CD4-positive, alpha-beta T cell (primary cell): ENCODE measurements at regions not wholly inside any gene's neighbourhood (a gene's known extent, or its start where the extent isn't known, plus 50 kb on each side); places are given as distances from the start of the nearest gene placed in this dataset.

Experiments used
- ATAC-seq: fragments of 200-7000 bp; cut with Tn5 transposase; one replicate; pipeline ENCODE4 v1.10.0; 2022; ENCODE audit warnings: mild to moderate bottlenecking; ENCODE audit not compliant: poor library complexity
- CTCF ChIA-PET: fragments of 350-600 bp; sonication (Branson Sonifier 250); formaldehyde crosslinking; loops from one replicate; lab custom pipeline; 2021; ENCODE audit warnings: antibody characterized with exemption, inconsistent platforms; lab: Charles Lee
- POLR2A ChIA-PET: fragments of 350-600 bp; sonication (Branson Sonifier 250); formaldehyde crosslinking; loops from one replicate; lab custom pipeline; 2021; ENCODE audit warnings: antibody characterized with exemption, inconsistent platforms; lab: Charles Lee
- DNase-seq, 14 experiments: peaks; one replicate each; pipeline ENCODE4 v3.0.0-alpha.2; 2013 to 2020; ENCODE audit warnings: mixed read lengths in 2 of 14
- H3K27ac ChIP-seq, 2 donors: one replicate each; pipeline versions ENCODE4 v1.5.1 to v1.7.0; 2013; ENCODE audit warnings: low read length in 2 of 2, low read depth in 1 of 2, mild to moderate bottlenecking in 1 of 2
- H3K27me3 ChIP-seq, 2 experiments: 1 replicate in 1 of 2; 2 replicates in 1 of 2; pipeline versions ENCODE4 v1.6.1 to v1.7.0; 2013; ENCODE audit warnings: low read length in 2 of 2, control low read depth in 1 of 2, mild to moderate bottlenecking in 1 of 2, moderate library complexity in 1 of 2; ENCODE audit not compliant: insufficient read depth in 2 of 2, control insufficient read depth in 1 of 2
- H3K36me3 ChIP-seq: one replicate; pipeline ENCODE4 v1.6.1; 2013; ENCODE audit warnings: low read length, control low read depth; ENCODE audit not compliant: insufficient read depth
- H3K4me1 ChIP-seq: one replicate; pipeline ENCODE4 v1.6.1; 2013; ENCODE audit warnings: low read length, control low read depth; ENCODE audit not compliant: insufficient read depth
- H3K4me3 ChIP-seq: one replicate; pipeline ENCODE4 v1.5.1; 2013; ENCODE audit warnings: mild to moderate bottlenecking, low read length, moderate library complexity
- H3K9me3 ChIP-seq, 2 experiments: 1 replicate in 1 of 2; 2 replicates in 1 of 2; pipeline versions ENCODE4 v1.6.1 to v1.7.0; 2013; ENCODE audit warnings: low read length in 2 of 2, mild to moderate bottlenecking in 2 of 2, control low read depth in 1 of 2, moderate library complexity in 1 of 2; ENCODE audit not compliant: control insufficient read depth in 1 of 2, insufficient read depth in 1 of 2
- H3K27ac Mint-ChIP-seq: one replicate; pipeline ENCODE4 v1.8.0; 2020; ENCODE audit warnings: mixed read lengths
- H3K27me3 Mint-ChIP-seq: one replicate; pipeline ENCODE4 v1.8.0; 2021; ENCODE audit warnings: mixed read lengths
- H3K36me3 Mint-ChIP-seq: one replicate; pipeline ENCODE4 v1.8.0; 2021; ENCODE audit warnings: low read depth, mixed read lengths
- H3K4me1 Mint-ChIP-seq: one replicate; pipeline ENCODE4 v1.8.0; 2021; ENCODE audit warnings: low read depth, mixed read lengths
- H3K4me3 Mint-ChIP-seq: one replicate; pipeline ENCODE4 v1.8.0; 2020; ENCODE audit warnings: mild to moderate bottlenecking, mixed read lengths
- H3K9me3 Mint-ChIP-seq: one replicate; pipeline ENCODE4 v1.8.0; 2020; ENCODE audit warnings: mixed read lengths
- CTCF ChIP-seq: fragments of 200-600 bp; IDR thresholded peaks from one replicate; pipeline ENCODE4 v1.8.0; 2022; ENCODE audit warnings: antibody characterized with exemption, mild to moderate bottlenecking
- intact Hi-C, 2 experiments: fragments of 100-400 bp; cut with DNase I in 1 of 2; cut with micrococcal nuclease in 1 of 2; formaldehyde crosslinking; loops; one replicate each; pipeline versions ENCODE4 v1.15.1 to v1.9.0; 2023 to 2025; cut with DNase I, micrococcal nuclease

- ChIA-PET POLR2A (no interaction called here), CTCF (no interaction called here)
- Mint-ChIP-seq H3K27me3 (no peaks in the 10 kb centered on the region), H3K36me3 (no peaks in the 10 kb centered on the region), H3K4me1 (peaks cover 4% of the 10 kb centered on the region), H3K27ac (no peak overlapping the region), H3K9me3 (no peaks in the 10 kb centered on the region), H3K4me3 (no peak overlapping the region)
- no peak for DNase-seq
- H3K4me1 ChIP-seq = no peaks in the 10 kb centered on the region
- intact Hi-C loops = loop anchor here in 1 of 2 experiments (10.0 kb wide), 1 partner anchor 339 kb away; no protein-coding TSS in a partner anchor
- H3K36me3 ChIP-seq = no peaks in the 10 kb centered on the region
- H3K9me3 ChIP-seq = no peaks in the 10 kb centered on the region
- H3K4me3 ChIP-seq = no peak overlapping the region
- no peak for ATAC-seq
- no peaks in the 10 kb centered on the region for H3K27me3 ChIP-seq
- no peak for TF ChIP-seq CTCF
- H3K27ac ChIP-seq = no peak overlapping the region
Measured at GRCh38 chr6:155523821-155524651, 68.4 kb upstream of the NOX3 start.

GRCh38 chr6:155521719-155522118, 66.1 kb upstream of the NOX3 start:
- no peak overlapping the region for H3K4me3 Mint-ChIP-seq
- H3K27me3 ChIP-seq = no peaks in the 10 kb centered on the region
- H3K4me1 Mint-ChIP-seq = no peaks in the 10 kb centered on the region
- TF ChIP-seq CTCF = no peak
- no peak overlapping the region for H3K27ac ChIP-seq
- DNase-seq = no peak
- no peak overlapping the region for H3K27ac Mint-ChIP-seq
- no peak overlapping the region for H3K4me3 ChIP-seq
- POLR2A ChIA-PET = no interaction called here
- no peaks in the 10 kb centered on the region for H3K27me3 Mint-ChIP-seq
- H3K9me3 ChIP-seq = no peaks in the 10 kb centered on the region
- H3K9me3 Mint-ChIP-seq = no peaks in the 10 kb centered on the region
- no peaks in the 10 kb centered on the region for H3K36me3 ChIP-seq
- no peak for ATAC-seq
- intact Hi-C loops = loop anchor here in 1 of 2 experiments (10.0 kb wide), 1 partner anchor 337 kb away; no protein-coding TSS in a partner anchor
- H3K4me1 ChIP-seq = no peaks in the 10 kb centered on the region
- CTCF ChIA-PET = no interaction called here
- H3K36me3 Mint-ChIP-seq = no peaks in the 10 kb centered on the region

- H3K36me3 Mint-ChIP-seq = no peaks in the 10 kb centered on the region
Measured at GRCh38 chr6:155520078-155520477, 64.4 kb upstream of the NOX3 start.

More at GRCh38 chr6:155520078-155520477, 64.4 kb upstream of the NOX3 start:
- ATAC-seq (no peak), DNase-seq (no peak)
- intact Hi-C loops = loop anchor here in 1 of 2 experiments (10.0 kb wide), 1 partner anchor 335 kb away; no protein-coding TSS in a partner anchor
- no peaks in the 10 kb centered on the region for H3K4me1 Mint-ChIP-seq
- no peak for TF ChIP-seq CTCF
- ChIA-PET POLR2A (interaction anchor here (1.1 kb wide), 1 partner anchor 205 kb away, joined by 3 read pairs; no protein-coding TSS in a partner anchor), CTCF (no interaction called here)
- no peaks in the 10 kb centered on the region for H3K27me3 Mint-ChIP-seq
- H3K27ac Mint-ChIP-seq = no peak overlapping the region
- no peak overlapping the region for H3K27ac ChIP-seq
- H3K9me3 ChIP-seq = no peaks in the 10 kb centered on the region
- no peak overlapping the region for H3K4me3 ChIP-seq
- no peaks in the 10 kb centered on the region for H3K9me3 Mint-ChIP-seq
- H3K36me3 ChIP-seq = no peaks in the 10 kb centered on the region
- no peak overlapping the region for H3K4me3 Mint-ChIP-seq
- H3K4me1 ChIP-seq = no peaks in the 10 kb centered on the region
- H3K27me3 ChIP-seq = no peaks in the 10 kb centered on the region
